SK-N-SH treated with all-trans-retinoic acid at 6 μM for 48 hours (cell line): ENCODE measurements at regions not wholly inside any gene's neighbourhood (a gene's known extent, or its start where the extent isn't known, plus 50 kb on each side); places are given as distances from the start of the nearest gene placed in this dataset.

Source experiments
- ATAC-seq: fragments of 200-7000 bp; cut with Tn5 transposase; 3 replicates; pipeline ENCODE4 v1.9.1; 2020; ENCODE audit warnings: mild to moderate bottlenecking, moderate library complexity
- ARNTL ChIP-seq: fragments of 450-650 bp; formaldehyde crosslinking; IDR thresholded peaks from 2 replicates; pipeline ENCODE4 v1.5.0; 2020; ENCODE audit warnings: low read depth, mild to moderate bottlenecking, moderate library complexity, borderline replicate concordance
- BACH2 ChIP-seq: fragments of 250-450 bp; sonication (Bioruptor Pico); IDR thresholded peaks from 2 replicates; pipeline ENCODE4 v1.9.0; 2021; ENCODE audit warnings: mild to moderate bottlenecking, borderline replicate concordance
- CREB5 ChIP-seq: fragments of 250-450 bp; sonication (Bioruptor Pico); IDR thresholded peaks from 2 replicates; pipeline ENCODE4 v1.5.1; 2020; ENCODE audit warnings: low read depth, mild to moderate bottlenecking, moderate library complexity
- CSDC2 ChIP-seq: fragments of 250-450 bp; sonication (Bioruptor Pico); IDR thresholded peaks from 2 replicates; pipeline ENCODE4 v1.5.0; 2020; ENCODE audit warnings: mild to moderate bottlenecking, moderate library complexity
- ESRRG ChIP-seq: fragments of 250-450 bp; sonication (Bioruptor Pico); IDR thresholded peaks from 2 replicates; pipeline ENCODE4 v1.6.1; 2021; ENCODE audit warnings: mild to moderate bottlenecking
- ISL1 ChIP-seq: fragments of 250-450 bp; sonication (Bioruptor Pico); IDR thresholded peaks from 2 replicates; pipeline ENCODE4 v2.1.2; 2022; ENCODE audit warnings: mild to moderate bottlenecking, moderate library complexity
- OSR1 ChIP-seq: fragments of 250-450 bp; sonication (Bioruptor Pico); IDR thresholded peaks from 2 replicates; pipeline ENCODE4 v1.8.0; 2022; ENCODE audit warnings: moderate library complexity, mild to moderate bottlenecking, inconsistent platforms
- PATZ1 ChIP-seq: fragments of 250-450 bp; sonication (Bioruptor Pico); IDR thresholded peaks from 2 replicates; pipeline ENCODE4 v1.8.0; 2020; ENCODE audit warnings: mild to moderate bottlenecking, moderate library complexity, borderline replicate concordance
- RARB ChIP-seq: fragments of 250-450 bp; sonication (Bioruptor Pico); IDR thresholded peaks from 2 replicates; pipeline ENCODE4 v1.8.0; 2021; ENCODE audit warnings: mild to moderate bottlenecking, moderate library complexity
- SNAI2 ChIP-seq: fragments of 250-450 bp; sonication (Bioruptor Pico); IDR thresholded peaks from 2 replicates; pipeline ENCODE4 v1.5.0; 2020; ENCODE audit warnings: mild to moderate bottlenecking, moderate library complexity
- TCF4 ChIP-seq: fragments of 250-450 bp; sonication (Bioruptor Pico); IDR thresholded peaks from 2 replicates; pipeline ENCODE4 v1.8.0; 2021; ENCODE audit warnings: mild to moderate bottlenecking, moderate library complexity, borderline replicate concordance
- TOX ChIP-seq: fragments of 250-450 bp; sonication (Bioruptor Pico); IDR thresholded peaks from 2 replicates; pipeline ENCODE4 v1.8.0; 2021; ENCODE audit warnings: mild to moderate bottlenecking, moderate library complexity, borderline replicate concordance
- ZC3H10 ChIP-seq: fragments of 250-450 bp; sonication (Bioruptor Pico); IDR thresholded peaks from 2 replicates; pipeline ENCODE4 v1.5.1; 2021; ENCODE audit warnings: mild to moderate bottlenecking, moderate library complexity
- ZFP3 ChIP-seq: fragments of 250-450 bp; sonication (Bioruptor Pico); IDR thresholded peaks from 2 replicates; pipeline ENCODE4 v1.5.0; 2020; ENCODE audit warnings: mild to moderate bottlenecking, moderate library complexity
- ZNF565 ChIP-seq: fragments of 450-650 bp; formaldehyde crosslinking; conservative IDR thresholded peaks from 2 replicates; pipeline ENCODE4 v1.5.0; 2020; ENCODE audit warnings: low read depth, mild to moderate bottlenecking, moderate library complexity
- ZNF70 ChIP-seq: fragments of 450-650 bp; formaldehyde crosslinking; IDR thresholded peaks from 2 replicates; pipeline ENCODE4 v1.5.0; 2020; ENCODE audit warnings: mild to moderate bottlenecking, moderate library complexity
- ZNF8 ChIP-seq: fragments of 450-650 bp; formaldehyde crosslinking; IDR thresholded peaks from 2 replicates; pipeline ENCODE4 v1.5.0; 2020; ENCODE audit warnings: mild to moderate bottlenecking, moderate library complexity
- TF ChIP-seq, protein P1 (sequence below): fragments of 250-450 bp; sonication (Bioruptor Pico); IDR thresholded peaks from 2 replicates; pipeline ENCODE4 v1.8.0; 2021; ENCODE audit warnings: low read depth, mild to moderate bottlenecking, moderate library complexity, borderline replicate concordance
- TF ChIP-seq, protein P2 (sequence below): fragments of 250-450 bp; sonication (Bioruptor Pico); IDR thresholded peaks from 2 replicates; pipeline ENCODE4 v1.5.0; 2020; ENCODE audit warnings: mild to moderate bottlenecking, moderate library complexity

GRCh38 chr5:35468811-35469210 lies 148.9 kb upstream of the SPEF2 start:
- ATAC-seq, result no peak
- no peak for TF ChIP-seq PATZ1 (CRISPR knock-in tag)
- TF ChIP-seq, all 23 proteins: peak for 0

DNA sequence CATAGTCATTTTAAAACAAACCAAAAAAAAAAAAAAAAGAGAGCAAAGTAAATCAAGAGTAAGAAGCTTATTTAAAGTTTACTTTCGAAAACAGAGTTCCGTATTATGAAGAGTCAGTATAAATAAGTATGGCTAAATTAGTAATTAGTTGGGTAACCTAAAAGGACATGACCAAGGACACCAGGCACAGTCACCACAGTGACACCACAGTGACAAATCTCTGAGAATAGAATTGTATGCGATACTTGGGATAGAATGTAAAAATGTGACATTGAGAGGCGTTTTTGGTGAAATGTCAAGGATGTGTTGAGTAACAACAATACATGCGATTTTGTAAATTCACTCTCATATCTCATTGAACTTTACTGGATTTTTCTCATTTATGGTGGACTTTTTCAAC lies 150.9 kb upstream of the SPEF2 start:
- TF ChIP-seq SNAI2 (no peak), RARB (CRISPR knock-in tag) (no peak), BACH2 (CRISPR knock-in tag) (no peak), CSDC2 (no peak), ZNF565 (CRISPR knock-in tag) (no peak), ZNF70 (CRISPR knock-in tag) (no peak), CREB5 (CRISPR knock-in tag) (no peak), PATZ1 (CRISPR knock-in tag) (no peak), TOX (CRISPR knock-in tag) (no peak), ISL1 (CRISPR knock-in tag) (no peak)
- TF ChIP-seq, protein P1, sequence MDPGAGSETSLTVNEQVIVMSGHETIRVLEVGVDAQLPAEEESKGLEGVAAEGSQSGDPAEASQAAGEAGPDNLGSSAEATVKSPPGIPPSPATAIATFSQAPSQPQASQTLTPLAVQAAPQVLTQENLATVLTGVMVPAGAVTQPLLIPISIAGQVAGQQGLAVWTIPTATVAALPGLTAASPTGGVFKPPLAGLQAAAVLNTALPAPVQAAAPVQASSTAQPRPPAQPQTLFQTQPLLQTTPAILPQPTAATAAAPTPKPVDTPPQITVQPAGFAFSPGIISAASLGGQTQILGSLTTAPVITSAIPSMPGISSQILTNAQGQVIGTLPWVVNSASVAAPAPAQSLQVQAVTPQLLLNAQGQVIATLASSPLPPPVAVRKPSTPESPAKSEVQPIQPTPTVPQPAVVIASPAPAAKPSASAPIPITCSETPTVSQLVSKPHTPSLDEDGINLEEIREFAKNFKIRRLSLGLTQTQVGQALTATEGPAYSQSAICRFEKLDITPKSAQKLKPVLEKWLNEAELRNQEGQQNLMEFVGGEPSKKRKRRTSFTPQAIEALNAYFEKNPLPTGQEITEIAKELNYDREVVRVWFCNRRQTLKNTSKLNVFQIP, result no peak
- TF ChIP-seq, protein P2, sequence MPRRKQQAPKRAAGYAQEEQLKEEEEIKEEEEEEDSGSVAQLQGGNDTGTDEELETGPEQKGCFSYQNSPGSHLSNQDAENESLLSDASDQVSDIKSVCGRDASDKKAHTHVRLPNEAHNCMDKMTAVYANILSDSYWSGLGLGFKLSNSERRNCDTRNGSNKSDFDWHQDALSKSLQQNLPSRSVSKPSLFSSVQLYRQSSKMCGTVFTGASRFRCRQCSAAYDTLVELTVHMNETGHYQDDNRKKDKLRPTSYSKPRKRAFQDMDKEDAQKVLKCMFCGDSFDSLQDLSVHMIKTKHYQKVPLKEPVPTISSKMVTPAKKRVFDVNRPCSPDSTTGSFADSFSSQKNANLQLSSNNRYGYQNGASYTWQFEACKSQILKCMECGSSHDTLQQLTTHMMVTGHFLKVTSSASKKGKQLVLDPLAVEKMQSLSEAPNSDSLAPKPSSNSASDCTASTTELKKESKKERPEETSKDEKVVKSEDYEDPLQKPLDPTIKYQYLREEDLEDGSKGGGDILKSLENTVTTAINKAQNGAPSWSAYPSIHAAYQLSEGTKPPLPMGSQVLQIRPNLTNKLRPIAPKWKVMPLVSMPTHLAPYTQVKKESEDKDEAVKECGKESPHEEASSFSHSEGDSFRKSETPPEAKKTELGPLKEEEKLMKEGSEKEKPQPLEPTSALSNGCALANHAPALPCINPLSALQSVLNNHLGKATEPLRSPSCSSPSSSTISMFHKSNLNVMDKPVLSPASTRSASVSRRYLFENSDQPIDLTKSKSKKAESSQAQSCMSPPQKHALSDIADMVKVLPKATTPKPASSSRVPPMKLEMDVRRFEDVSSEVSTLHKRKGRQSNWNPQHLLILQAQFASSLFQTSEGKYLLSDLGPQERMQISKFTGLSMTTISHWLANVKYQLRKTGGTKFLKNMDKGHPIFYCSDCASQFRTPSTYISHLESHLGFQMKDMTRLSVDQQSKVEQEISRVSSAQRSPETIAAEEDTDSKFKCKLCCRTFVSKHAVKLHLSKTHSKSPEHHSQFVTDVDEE (CRISPR knock-in tag), result no peak
- ATAC-seq, result no peak

DNA sequence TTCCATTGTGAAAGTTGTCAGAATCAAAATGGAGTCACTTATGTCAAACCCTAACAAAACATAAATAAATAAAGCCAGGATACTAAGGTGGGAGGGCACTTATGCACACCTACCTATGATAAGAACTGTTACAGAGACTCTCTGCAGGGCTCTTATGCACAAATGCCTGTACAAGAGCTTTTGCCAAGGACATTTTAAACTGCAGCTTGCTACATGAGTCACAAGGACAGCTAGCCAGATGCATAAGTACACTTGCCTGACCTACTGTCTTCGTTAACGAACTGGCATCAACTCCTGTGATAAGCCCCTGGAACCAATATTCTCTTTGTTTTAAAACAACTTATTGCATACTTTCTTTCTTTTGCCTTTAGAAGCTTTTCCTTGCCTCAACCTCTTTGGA lies 152.9 kb upstream of the SPEF2 start:
- ATAC-seq, result no peak
- TF ChIP-seq, protein P1, result no peak
- TF ChIP-seq SNAI2, result no peak
- no peak for TF ChIP-seq OSR1
- TF ChIP-seq CREB5 (CRISPR knock-in tag), result no peak
- no peak for TF ChIP-seq ARNTL (CRISPR knock-in tag)
- TF ChIP-seq ZFP3 (CRISPR knock-in tag), result no peak
- TF ChIP-seq ZNF565 (CRISPR knock-in tag), result no peak
- no peak for TF ChIP-seq ZNF70 (CRISPR knock-in tag)
- no peak for TF ChIP-seq ZC3H10 (CRISPR knock-in tag)
- no peak for TF ChIP-seq ZNF8 (CRISPR knock-in tag)
- TF ChIP-seq, protein P2 (CRISPR knock-in tag), result no peak
- no peak for TF ChIP-seq TCF4 (CRISPR knock-in tag)
- no peak for TF ChIP-seq PATZ1 (CRISPR knock-in tag)
- no peak for TF ChIP-seq ESRRG (CRISPR knock-in tag)
- TF ChIP-seq CSDC2, result no peak
- TF ChIP-seq BACH2 (CRISPR knock-in tag), result no peak
